Panc1 (cell line): ENCODE measurements at regions not wholly inside any gene's neighbourhood (a gene's known extent, or its start where the extent isn't known, plus 50 kb on each side); places are given as distances from the start of the nearest gene placed in this dataset.

Source experiments
- ATAC-seq: fragments of 200-7000 bp; cut with Tn5 transposase; 2 replicates; pipeline ENCODE4 v1.9.1; 2020; ENCODE audit warnings: mild to moderate bottlenecking, moderate library complexity
- BruUV-seq: library from RNA; stranded (reverse); fragments of 400-500 nt; replicated peaks from 2 replicates; lab custom pipeline; 2021; lab: Mats Ljungman, UMichigan
- CTCF ChIA-PET: fragments of 300-600 bp; sonication (Branson Sonifier 250); formaldehyde crosslinking; loops from one replicate; lab custom pipeline; 2022; ENCODE audit warnings: antibody characterized with exemption; lab: Charles Lee
- POLR2A ChIA-PET: fragments of 300-600 bp; sonication (Branson Sonifier 250); formaldehyde crosslinking; loops from one replicate; lab custom pipeline; 2022; ENCODE audit warnings: antibody characterized with exemption; lab: Charles Lee
- DNase-seq: peaks from one replicate; pipeline ENCODE4 v3.0.0-alpha.2; 2010; ENCODE audit warnings: low read depth, low spot score
- H3K27ac ChIP-seq: 2 replicates; pipeline ENCODE4 v1.5.1; 2011; ENCODE audit warnings: mild to moderate bottlenecking, low read length, inconsistent platforms
- H3K27me3 ChIP-seq: fragments of 200-500 bp; sonication (Bioruptor generic); 2 replicates; pipeline ENCODE4 v1.6.0; 2014; ENCODE audit warnings: low read length, inconsistent platforms; ENCODE audit not compliant: control insufficient read depth, insufficient read depth
- H3K36me3 ChIP-seq: fragments of 200-500 bp; sonication (Bioruptor generic); 2 replicates; pipeline ENCODE4 v1.5.1; 2014; ENCODE audit warnings: inconsistent platforms, mild to moderate bottlenecking, low read length, moderate library complexity; ENCODE audit not compliant: control insufficient read depth, insufficient read depth
- H3K4me1 ChIP-seq: 2 replicates; pipeline ENCODE4 v1.5.1; 2011; ENCODE audit warnings: inconsistent platforms, mild to moderate bottlenecking, low read length, moderate library complexity; ENCODE audit not compliant: control insufficient read depth, insufficient read depth
- H3K4me3 ChIP-seq, 2 experiments: 2 replicates each; pipeline ENCODE4 v1.5.1; 2011 to 2012; ENCODE audit warnings: low read depth in 2 of 2, low read length in 2 of 2, mild to moderate bottlenecking in 2 of 2, inconsistent platforms in 1 of 2, moderate library complexity in 1 of 2
- H3K9me3 ChIP-seq: fragments of 200-500 bp; sonication (Bioruptor generic); 2 replicates; pipeline ENCODE4 v1.5.1; 2014; ENCODE audit warnings: low read depth, mild to moderate bottlenecking, inconsistent platforms, low read length, moderate library complexity; ENCODE audit not compliant: control insufficient read depth, insufficient read depth
- POLR2AphosphoS5 ChIP-seq: IDR thresholded peaks from 2 replicates; pipeline ENCODE4 v1.6.1; 2012; ENCODE audit warnings: mild to moderate bottlenecking, low read depth, low read length, moderate library complexity
- SIN3A ChIP-seq: IDR thresholded peaks from 2 replicates; pipeline ENCODE4 v1.6.1; 2012; ENCODE audit warnings: low read depth, mild to moderate bottlenecking, low read length, moderate library complexity, borderline replicate concordance; ENCODE audit not compliant: insufficient read depth
- TCF7L2 ChIP-seq: IDR thresholded peaks from 2 replicates; pipeline ENCODE4 v1.6.1; 2011; ENCODE audit warnings: mild to moderate bottlenecking, low read depth, low read length, inconsistent platforms
- in situ Hi-C: cut with HindIII; loops from 2 replicates; pipeline ENCODE4 v1.10.0; 2016; ENCODE audit warnings: low sequenced_read_pairs, low pct_unique_long_range_greater_than_20kb
- intact Hi-C: fragments of 100-400 bp; cut with micrococcal nuclease; formaldehyde crosslinking; loops from one replicate; pipeline ENCODE4 v1.10.0; 2022; ENCODE audit not compliant: unreplicated experiment
- TF ChIP-seq, protein P1 (sequence below): fragments of 450-650 bp; IDR thresholded peaks from 2 replicates; pipeline ENCODE4 v1.5.1; 2017; ENCODE audit warnings: mild to moderate bottlenecking
- TF ChIP-seq, protein P2 (sequence below), 2 experiments: IDR thresholded peaks; 2 replicates each; pipeline ENCODE4 v1.6.1; 2011 to 2012; ENCODE audit warnings: low read depth in 2 of 2, control low read depth in 1 of 2, low read length in 1 of 2, mild to moderate bottlenecking in 1 of 2, moderate library complexity in 1 of 2; ENCODE audit not compliant: insufficient read depth in 1 of 2

DNA sequence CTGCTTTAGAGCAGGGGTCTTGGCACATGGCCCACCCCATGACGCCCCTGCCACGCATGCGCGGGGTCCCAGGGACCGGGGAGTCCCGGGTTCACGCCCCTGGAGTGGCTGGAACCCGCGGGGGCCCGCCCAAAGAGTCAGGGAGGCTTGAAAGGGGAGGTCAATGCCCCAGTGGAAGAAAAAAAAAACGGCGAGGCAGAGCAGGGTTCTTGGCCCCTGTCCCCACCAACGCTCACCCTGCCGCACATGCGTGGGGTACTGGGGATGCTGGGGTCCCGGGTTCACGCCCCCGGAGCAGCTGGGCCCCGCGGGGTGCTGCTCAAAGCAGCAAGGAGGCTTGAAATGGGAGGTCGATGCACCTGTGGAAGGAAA, 319.1 kb downstream of the ALG10 start:
- H3K9me3 ChIP-seq, result no peaks in the 10 kb centered on the region
- DNase-seq, result no peak
- TF ChIP-seq SIN3A (no peak), POLR2AphosphoS5 (no peak), TCF7L2 (no peak)
- TF ChIP-seq, protein P1, sequence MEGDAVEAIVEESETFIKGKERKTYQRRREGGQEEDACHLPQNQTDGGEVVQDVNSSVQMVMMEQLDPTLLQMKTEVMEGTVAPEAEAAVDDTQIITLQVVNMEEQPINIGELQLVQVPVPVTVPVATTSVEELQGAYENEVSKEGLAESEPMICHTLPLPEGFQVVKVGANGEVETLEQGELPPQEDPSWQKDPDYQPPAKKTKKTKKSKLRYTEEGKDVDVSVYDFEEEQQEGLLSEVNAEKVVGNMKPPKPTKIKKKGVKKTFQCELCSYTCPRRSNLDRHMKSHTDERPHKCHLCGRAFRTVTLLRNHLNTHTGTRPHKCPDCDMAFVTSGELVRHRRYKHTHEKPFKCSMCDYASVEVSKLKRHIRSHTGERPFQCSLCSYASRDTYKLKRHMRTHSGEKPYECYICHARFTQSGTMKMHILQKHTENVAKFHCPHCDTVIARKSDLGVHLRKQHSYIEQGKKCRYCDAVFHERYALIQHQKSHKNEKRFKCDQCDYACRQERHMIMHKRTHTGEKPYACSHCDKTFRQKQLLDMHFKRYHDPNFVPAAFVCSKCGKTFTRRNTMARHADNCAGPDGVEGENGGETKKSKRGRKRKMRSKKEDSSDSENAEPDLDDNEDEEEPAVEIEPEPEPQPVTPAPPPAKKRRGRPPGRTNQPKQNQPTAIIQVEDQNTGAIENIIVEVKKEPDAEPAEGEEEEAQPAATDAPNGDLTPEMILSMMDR, result no peak
- TF ChIP-seq, protein P2, sequence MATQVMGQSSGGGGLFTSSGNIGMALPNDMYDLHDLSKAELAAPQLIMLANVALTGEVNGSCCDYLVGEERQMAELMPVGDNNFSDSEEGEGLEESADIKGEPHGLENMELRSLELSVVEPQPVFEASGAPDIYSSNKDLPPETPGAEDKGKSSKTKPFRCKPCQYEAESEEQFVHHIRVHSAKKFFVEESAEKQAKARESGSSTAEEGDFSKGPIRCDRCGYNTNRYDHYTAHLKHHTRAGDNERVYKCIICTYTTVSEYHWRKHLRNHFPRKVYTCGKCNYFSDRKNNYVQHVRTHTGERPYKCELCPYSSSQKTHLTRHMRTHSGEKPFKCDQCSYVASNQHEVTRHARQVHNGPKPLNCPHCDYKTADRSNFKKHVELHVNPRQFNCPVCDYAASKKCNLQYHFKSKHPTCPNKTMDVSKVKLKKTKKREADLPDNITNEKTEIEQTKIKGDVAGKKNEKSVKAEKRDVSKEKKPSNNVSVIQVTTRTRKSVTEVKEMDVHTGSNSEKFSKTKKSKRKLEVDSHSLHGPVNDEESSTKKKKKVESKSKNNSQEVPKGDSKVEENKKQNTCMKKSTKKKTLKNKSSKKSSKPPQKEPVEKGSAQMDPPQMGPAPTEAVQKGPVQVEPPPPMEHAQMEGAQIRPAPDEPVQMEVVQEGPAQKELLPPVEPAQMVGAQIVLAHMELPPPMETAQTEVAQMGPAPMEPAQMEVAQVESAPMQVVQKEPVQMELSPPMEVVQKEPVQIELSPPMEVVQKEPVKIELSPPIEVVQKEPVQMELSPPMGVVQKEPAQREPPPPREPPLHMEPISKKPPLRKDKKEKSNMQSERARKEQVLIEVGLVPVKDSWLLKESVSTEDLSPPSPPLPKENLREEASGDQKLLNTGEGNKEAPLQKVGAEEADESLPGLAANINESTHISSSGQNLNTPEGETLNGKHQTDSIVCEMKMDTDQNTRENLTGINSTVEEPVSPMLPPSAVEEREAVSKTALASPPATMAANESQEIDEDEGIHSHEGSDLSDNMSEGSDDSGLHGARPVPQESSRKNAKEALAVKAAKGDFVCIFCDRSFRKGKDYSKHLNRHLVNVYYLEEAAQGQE (IDR thresholded peaks at IDR 0.05; ENCODE audit: insufficient read depth in 1 of 2, low read depth in 2 of 2, low read length in 1 of 2), result no peak
- H3K4me3 ChIP-seq, result peak overlapping the region; percentile 32 to 63
- peak; percentile 6 for ATAC-seq
- peaks cover 65% of the 10 kb centered on the region for H3K4me1 ChIP-seq
- in situ Hi-C loops (no loop called here), intact Hi-C loops (no loop called here)
- no peaks in the 10 kb centered on the region; the same call in 1 of the 2 replicates for H3K27me3 ChIP-seq
- BruUV-seq, result no TSS peak
- H3K27ac ChIP-seq, result peak overlapping the region; percentile 24; the same call in 1 of the 2 replicates
- CTCF ChIA-PET, result no interaction called here
- POLR2A ChIA-PET, result no interaction called here
- H3K36me3 ChIP-seq, result no peaks in the 10 kb centered on the region

DNA sequence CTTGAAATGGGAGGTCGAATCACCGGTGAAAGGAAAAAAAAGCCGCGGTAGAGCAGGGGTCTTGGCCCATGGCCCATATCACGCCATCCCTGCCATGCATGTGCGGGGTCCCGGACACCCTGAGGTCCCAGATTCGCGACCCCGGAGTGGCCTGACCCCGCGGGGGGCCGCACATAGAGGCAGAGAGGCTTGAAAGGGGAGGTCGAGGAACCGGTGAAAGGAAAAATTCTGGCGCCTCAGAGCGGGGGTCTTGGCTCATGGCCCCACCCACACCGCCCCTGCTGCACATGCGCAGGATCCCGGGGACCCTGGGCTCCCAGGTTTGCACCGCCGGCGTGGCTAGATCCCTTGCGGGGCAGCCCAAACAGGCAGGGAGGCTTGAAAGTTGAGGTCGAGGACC, 319.8 kb downstream of the ALG10 start:
- no peaks in the 10 kb centered on the region for H3K36me3 ChIP-seq
- peaks cover 63% of the 10 kb centered on the region for H3K4me1 ChIP-seq
- no TSS peak for BruUV-seq
- in situ Hi-C loops (no loop called here), intact Hi-C loops (no loop called here)
- POLR2A ChIA-PET, result no interaction called here
- no peak overlapping the region for H3K27ac ChIP-seq
- H3K9me3 ChIP-seq, result no peaks in the 10 kb centered on the region
- TF ChIP-seq SIN3A (no peak), POLR2AphosphoS5 (no peak), TCF7L2 (no peak)
- TF ChIP-seq, protein P1, result no peak
- TF ChIP-seq, protein P2 (IDR thresholded peaks at IDR 0.05; ENCODE audit: insufficient read depth in 1 of 2, low read depth in 2 of 2, low read length in 1 of 2), result no peak
- no peaks in the 10 kb centered on the region; the same call in 1 of the 2 replicates for H3K27me3 ChIP-seq
- ATAC-seq, result no peak
- DNase-seq, result no peak
- CTCF ChIA-PET, result no interaction called here
- H3K4me3 ChIP-seq, result peak overlapping the region; percentile 32 to 63
